ENCODE measurements at regions not wholly inside any gene's neighbourhood (a gene's known extent, or its start where the extent isn't known, plus 50 kb on each side); places are given as distances from the start of the nearest gene placed in this dataset.

- no peak overlapping the region for H3K4me3 ChIP-seq
- no peak overlapping the region for H3K27ac ChIP-seq
- WGBS, 4 donors = 80 to 85% (median 82%) methylated on average over 7 of the region's 7 CpGs
- TF ChIP-seq POLR2A (IDR thresholded peaks at IDR 0.05) (no peak), CTCF (IDR thresholded peaks at IDR 0.05) (no peak)
- peaks cover 0 to 3% (median 0%) of the 10 kb centered on the region in 9 donors for H3K27me3 ChIP-seq
- H3K36me3 ChIP-seq = no peaks in the 10 kb centered on the region
- no peaks in the 10 kb centered on the region for H3K4me1 ChIP-seq
- ATAC-seq = no peak
- intact Hi-C loops (cut with DNase I) = no loop called here
- no peaks in the 10 kb centered on the region for H3K9me3 ChIP-seq
- DNase-seq = no peak
Observed at GRCh38 chr20:24079661-24080412, 91.3 kb upstream of the GGTLC1 start.

GRCh38 chr20:24077145-24077544, 88.6 kb upstream of the GGTLC1 start:
- no peaks in the 10 kb centered on the region for H3K4me1 ChIP-seq
- intact Hi-C loops (cut with DNase I) = no loop called here
- H3K27ac ChIP-seq = no peak overlapping the region
- no peak for TF ChIP-seq POLR2A (IDR thresholded peaks at IDR 0.05)
- no peak for TF ChIP-seq CTCF (IDR thresholded peaks at IDR 0.05)
- DNase-seq (no peak), ATAC-seq (no peak)
- peaks cover 0 to 1% (median 0%) of the 10 kb centered on the region in 12 donors for H3K9me3 ChIP-seq
- H3K27me3 ChIP-seq = no peaks in the 10 kb centered on the region
- no peak overlapping the region for H3K4me3 ChIP-seq
- H3K36me3 ChIP-seq = no peaks in the 10 kb centered on the region

GRCh38 chr20:24070679-24071078, 82.1 kb upstream of the GGTLC1 start:
- TF ChIP-seq POLR2A (IDR thresholded peaks at IDR 0.05) (no peak), CTCF (IDR thresholded peaks at IDR 0.05) (no peak)
- no peak overlapping the region for H3K4me3 ChIP-seq
- intact Hi-C loops (cut with DNase I) = no loop called here
- ATAC-seq (no peak), DNase-seq (no peak)
- H3K9me3 ChIP-seq = peaks cover 0 to 35% (median 14%) of the 10 kb centered on the region in 12 donors
- H3K36me3 ChIP-seq = no peaks in the 10 kb centered on the region
- 69 to 96% (median 94%) methylated on average over 2 of the region's 2 CpGs for WGBS, 4 donors
- H3K4me1 ChIP-seq = no peaks in the 10 kb centered on the region
- peaks cover 0 to 3% (median 0%) of the 10 kb centered on the region in 9 donors for H3K27me3 ChIP-seq
- H3K27ac ChIP-seq = no peak overlapping the region

- no peak for ATAC-seq
- Histone ChIP-seq H3K36me3 (no peaks in the 10 kb centered on the region), H3K27ac (no peak overlapping the region), H3K4me3 (no peak overlapping the region), H3K4me1 (no peaks in the 10 kb centered on the region), H3K9me3 (peaks cover 0 to 26% (median 9%) of the 10 kb centered on the region in 12 donors), H3K27me3 (peaks cover 0 to 3% (median 0%) of the 10 kb centered on the region in 9 donors)
- intact Hi-C loops (cut with DNase I) = no loop called here
- no peak for DNase-seq
- 53 to 65% (median 57%) methylated on average over 6 of the region's 6 CpGs for WGBS, 4 donors
- no peak for TF ChIP-seq CTCF (IDR thresholded peaks at IDR 0.05)
- no peak for TF ChIP-seq POLR2A (IDR thresholded peaks at IDR 0.05)
Observed at GRCh38 chr20:24066076-24066700, 77.6 kb upstream of the GGTLC1 start.

Measured in heart left ventricle (tissue), 16 donors.